OCI-LY1 (cell line): ENCODE measurements at regions not wholly inside any gene's neighbourhood (a gene's known extent, or its start where the extent isn't known, plus 50 kb on each side); places are given as distances from the start of the nearest gene placed in this dataset.
"Not testable (repeated sequence)": the region's sequence is repeated elsewhere in the genome, so short reads cannot be mapped to it uniquely, and the experiment has no call there.

Source experiments
- CTCF ChIP-seq: fragments of 200-600 bp; sonication (generic), shearing (Covaris generic); IDR thresholded peaks from 2 replicates; pipeline ENCODE4 v1.5.1; 2017; ENCODE audit warnings: mild to moderate bottlenecking, antibody characterized with exemption, low read length, moderate library complexity, mixed read lengths
- EZH2 ChIP-seq: fragments of 200-600 bp; sonication (generic), shearing (Covaris generic); IDR thresholded peaks from 2 replicates; pipeline ENCODE4 v1.8.0; 2017; ENCODE audit warnings: borderline replicate concordance, mixed run types, mild to moderate bottlenecking, antibody characterized with exemption, low read length, moderate library complexity, mixed read lengths

GRCh38 chr4:117600936-117601335, 433.4 kb upstream of the NDST3 start:
- not testable (repeated sequence) for TF ChIP-seq CTCF, EZH2
